CD4-positive, alpha-beta T cell treated with Interleukin-10 for 1 hour (primary cell): ENCODE measurements at regions not wholly inside any gene's neighbourhood (a gene's known extent, or its start where the extent isn't known, plus 50 kb on each side); places are given as distances from the start of the nearest gene placed in this dataset.
"Not testable (repeated sequence)": the region's sequence is repeated elsewhere in the genome, so short reads cannot be mapped to it uniquely, and the experiment has no call there.

Source experiments
- DNase-seq: peaks from one replicate; pipeline ENCODE4 v3.0.0-alpha.2; 2020

GRCh38 chr10:4632757-4633156 is 193.2 kb upstream of the AKR1E2 start:
- DNase-seq = no peak

- DNase-seq = no peak
Observed at GRCh38 chr10:4626919-4627318, 199.1 kb upstream of the AKR1E2 start.

- DNase-seq = no peak
Observed at GRCh38 chr10:4623757-4624420, 202.1 kb upstream of the AKR1E2 start.

- DNase-seq = no peak
Observed at GRCh38 chr10:4623200-4623599, 202.8 kb upstream of the AKR1E2 start.

- no peak for DNase-seq
Observed at GRCh38 chr10:4622384-4622783, 203.6 kb upstream of the AKR1E2 start.

GRCh38 chr10:4617589-4617988 is 208.4 kb upstream of the AKR1E2 start:
- DNase-seq = no peak

- no peak for DNase-seq
Observed at GRCh38 chr10:4615042-4615441, 211.0 kb upstream of the AKR1E2 start.

- DNase-seq = no peak
Observed at GRCh38 chr10:4609251-4609650, 216.8 kb upstream of the AKR1E2 start.

- DNase-seq = no peak
Observed at GRCh38 chr10:4607681-4608080, 218.3 kb upstream of the AKR1E2 start.

- DNase-seq = no peak
Observed at GRCh38 chr10:4606856-4607636, 219.0 kb upstream of the AKR1E2 start.

GRCh38 chr10:4602764-4603491 is 223.1 kb upstream of the AKR1E2 start:
- DNase-seq = no peak

GRCh38 chr10:4599471-4599870 is 226.5 kb upstream of the AKR1E2 start:
- DNase-seq = no peak

GRCh38 chr10:4597898-4598297 is 228.1 kb upstream of the AKR1E2 start:
- DNase-seq = not testable (repeated sequence)

GRCh38 chr10:4596951-4597350 is 229.1 kb upstream of the AKR1E2 start:
- DNase-seq = no peak

GRCh38 chr10:4595719-4596319 is 230.2 kb upstream of the AKR1E2 start:
- DNase-seq = no peak

- no peak for DNase-seq
Observed at GRCh38 chr10:4590807-4591206, 235.2 kb upstream of the AKR1E2 start.

GRCh38 chr10:4588824-4589223 is 237.2 kb upstream of the AKR1E2 start:
- no peak for DNase-seq

- DNase-seq = no peak
Observed at GRCh38 chr10:4587466-4587865, 238.5 kb upstream of the AKR1E2 start.

GRCh38 chr10:4586776-4587175 is 239.2 kb upstream of the AKR1E2 start:
- no peak for DNase-seq

- DNase-seq = no peak
Observed at GRCh38 chr10:4581929-4582328, 244.1 kb upstream of the AKR1E2 start.

GRCh38 chr10:4579844-4580243 is 246.2 kb upstream of the AKR1E2 start:
- no peak for DNase-seq

- no peak for DNase-seq
Observed at GRCh38 chr10:4576206-4576605, 249.8 kb upstream of the AKR1E2 start.

GRCh38 chr10:4569151-4569550 is 256.9 kb upstream of the AKR1E2 start:
- no peak for DNase-seq

GRCh38 chr10:4568731-4569130 is 257.3 kb upstream of the AKR1E2 start:
- no peak for DNase-seq
